Pancreas (tissue), 10 donors: ENCODE measurements at regions not wholly inside any gene's neighbourhood (a gene's known extent, or its start where the extent isn't known, plus 50 kb on each side); places are given as distances from the start of the nearest gene placed in this dataset.

Experiments used
- ATAC-seq, 4 donors: fragments of 200-7000 bp; cut with Tn5 transposase; one replicate each; pipeline versions ENCODE4 v1.8.0 to v1.9.1; 2020; ENCODE audit warnings: mild to moderate bottlenecking in 4 of 4, moderate library complexity in 4 of 4
- DNase-seq, 6 donors: peaks; one replicate each; pipeline ENCODE4 v3.0.0-alpha.2; 2020
- FAIRE-seq: peaks from 2 replicates; lab custom pipeline; 2012; peaks lifted over from hg19 to GRCh38; lab: Jason Lieb, UNC
- H3K27ac ChIP-seq, 4 donors: fragments of 200-600 bp; sonication (generic); 1 replicate in 3 of 4; 2 replicates in 1 of 4; pipeline versions ENCODE4 v1.5.0 to v1.8.0; 2020
- H3K27me3 ChIP-seq, 4 donors: fragments of 200-600 bp; one replicate each; pipeline ENCODE4 v1.8.0; 2021
- H3K36me3 ChIP-seq, 3 donors: fragments of 200-600 bp; sonication (generic) in 1 of 3; one replicate each; pipeline versions ENCODE4 v1.5.0 to v1.8.0; 2020 to 2021
- H3K4me1 ChIP-seq, 3 donors: fragments of 200-600 bp; one replicate each; pipeline ENCODE4 v1.8.0; 2021
- H3K4me3 ChIP-seq, 4 donors: fragments of 200-600 bp; sonication (generic) in 2 of 4; one replicate each; pipeline versions ENCODE4 v1.5.0 to v1.8.0; 2020 to 2021
- H3K9me3 ChIP-seq, 4 donors: fragments of 200-600 bp; one replicate each; pipeline ENCODE4 v1.8.0; 2021
- WGBS, 2 donors: extraction: QIAGEN DNeasy Blood & Tissue Kit; methylation state at CpG; one replicate each; pipeline ENCODE4 v1.1.7; 2013; 5-methylcytosine and 5-hydroxymethylcytosine counted together
- intact Hi-C, 3 donors: fragments of 100-400 bp; cut with DNase I; formaldehyde crosslinking; loops; one replicate each; pipeline versions ENCODE4 v1.11.1 to v1.14.2; 2022
- TF ChIP-seq, protein P1 (sequence below), 4 donors: fragments of 200-600 bp; sonication (generic) in 3 of 4; IDR thresholded peaks; one replicate each; pipeline versions ENCODE4 v1.5.0 to v1.8.0; 2021; ENCODE audit warnings: antibody characterized with exemption in 4 of 4
- donor health status: healthy with polysubstance abuse.
- donor health status: DM: no; HTN: no; CAD: no; lungs with moderate emphysema.
- donor health status: DM: no; HTN: no; CAD: no.
- donor health status: control.
- donor health status: control.
- donor health status: Bipolar disorder and iron deficiency.
- donor health status: DM: yes; HTN: yes; CAD: no.
- donor health status: DM: no; HTN: no; CAD: no.
- donor health status: DM: no; HTN: no; CAD: no.
- donor health status: DM: yes; HTN: yes; CAD: no.

GRCh38 chr17:27153005-27153404, 140.9 kb upstream of the WSB1 start:
- H3K27me3 ChIP-seq = no peaks in the 10 kb centered on the region
- H3K27ac ChIP-seq = no peak overlapping the region
- DNase-seq (no peak), ATAC-seq (no peak), FAIRE-seq (no peak)
- H3K9me3 ChIP-seq = no peaks in the 10 kb centered on the region
- H3K36me3 ChIP-seq = no peaks in the 10 kb centered on the region
- no peaks in the 10 kb centered on the region for H3K4me1 ChIP-seq
- 77 to 83% methylated on average over 4 of the region's 4 CpGs for WGBS, 2 donors
- intact Hi-C loops = no loop called here
- TF ChIP-seq, protein P1, sequence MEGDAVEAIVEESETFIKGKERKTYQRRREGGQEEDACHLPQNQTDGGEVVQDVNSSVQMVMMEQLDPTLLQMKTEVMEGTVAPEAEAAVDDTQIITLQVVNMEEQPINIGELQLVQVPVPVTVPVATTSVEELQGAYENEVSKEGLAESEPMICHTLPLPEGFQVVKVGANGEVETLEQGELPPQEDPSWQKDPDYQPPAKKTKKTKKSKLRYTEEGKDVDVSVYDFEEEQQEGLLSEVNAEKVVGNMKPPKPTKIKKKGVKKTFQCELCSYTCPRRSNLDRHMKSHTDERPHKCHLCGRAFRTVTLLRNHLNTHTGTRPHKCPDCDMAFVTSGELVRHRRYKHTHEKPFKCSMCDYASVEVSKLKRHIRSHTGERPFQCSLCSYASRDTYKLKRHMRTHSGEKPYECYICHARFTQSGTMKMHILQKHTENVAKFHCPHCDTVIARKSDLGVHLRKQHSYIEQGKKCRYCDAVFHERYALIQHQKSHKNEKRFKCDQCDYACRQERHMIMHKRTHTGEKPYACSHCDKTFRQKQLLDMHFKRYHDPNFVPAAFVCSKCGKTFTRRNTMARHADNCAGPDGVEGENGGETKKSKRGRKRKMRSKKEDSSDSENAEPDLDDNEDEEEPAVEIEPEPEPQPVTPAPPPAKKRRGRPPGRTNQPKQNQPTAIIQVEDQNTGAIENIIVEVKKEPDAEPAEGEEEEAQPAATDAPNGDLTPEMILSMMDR (IDR thresholded peaks at IDR 0.05) = no peak
- H3K4me3 ChIP-seq = no peak overlapping the region

DNA sequence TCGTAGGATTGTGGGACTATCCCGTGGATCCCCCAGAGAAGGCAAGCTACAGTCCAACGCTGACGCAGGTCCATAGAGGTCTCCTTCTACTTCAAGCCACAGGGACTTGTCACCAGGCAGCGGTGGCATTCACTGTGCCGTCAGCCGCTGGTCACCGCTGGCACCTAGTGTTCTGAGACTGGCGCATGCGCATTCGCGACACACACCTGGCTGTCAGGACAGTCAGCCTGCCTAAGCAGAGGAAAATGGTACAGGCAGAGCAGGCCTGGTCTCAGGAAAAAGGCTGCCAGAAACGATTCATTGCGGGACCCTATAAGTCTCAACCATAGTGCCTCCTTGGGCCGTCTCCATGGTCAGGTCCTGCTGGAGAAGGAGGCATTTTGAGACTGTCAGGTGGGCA, 138.0 kb upstream of the WSB1 start:
- no peaks in the 10 kb centered on the region for H3K9me3 ChIP-seq
- no peak for ATAC-seq
- 80 to 87% methylated on average over 15 of the region's 15 CpGs for WGBS, 2 donors
- intact Hi-C loops = no loop called here
- no peak overlapping the region for H3K4me3 ChIP-seq
- no peaks in the 10 kb centered on the region for H3K4me1 ChIP-seq
- FAIRE-seq = no peak
- H3K27me3 ChIP-seq = no peaks in the 10 kb centered on the region
- H3K27ac ChIP-seq = no peak overlapping the region
- DNase-seq = peak in 1 of 6 donors; percentile 35
- TF ChIP-seq, protein P1 (IDR thresholded peaks at IDR 0.05) = no peak
- H3K36me3 ChIP-seq = no peaks in the 10 kb centered on the region

DNA sequence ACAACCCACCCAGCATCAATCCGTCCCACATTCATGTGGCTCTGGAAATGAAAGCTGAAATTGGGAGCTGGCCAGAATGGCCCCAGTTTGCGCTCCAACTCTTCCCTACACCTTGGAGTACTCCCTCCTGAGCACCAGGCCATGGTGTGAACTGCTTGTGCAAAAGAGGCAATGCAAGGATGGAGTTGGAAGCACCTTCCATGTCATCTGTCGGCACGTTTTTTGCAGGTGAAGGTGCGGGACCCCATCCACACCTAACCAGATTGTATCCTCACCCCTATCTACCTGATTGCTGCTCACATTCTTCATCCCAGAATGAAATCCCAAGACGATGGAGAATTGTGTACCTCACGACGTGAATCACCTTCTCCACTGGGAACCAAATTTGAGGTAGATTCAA, 136.6 kb upstream of the WSB1 start:
- no peak for FAIRE-seq
- TF ChIP-seq, protein P1 (IDR thresholded peaks at IDR 0.05) = no peak
- intact Hi-C loops = no loop called here
- ATAC-seq = no peak
- Histone ChIP-seq H3K4me1 (no peaks in the 10 kb centered on the region), H3K36me3 (no peaks in the 10 kb centered on the region), H3K4me3 (no peak overlapping the region), H3K27me3 (no peaks in the 10 kb centered on the region), H3K27ac (no peak overlapping the region), H3K9me3 (no peaks in the 10 kb centered on the region)
- WGBS, 2 donors = 58 to 73% methylated on average over 8 of the region's 8 CpGs
- no peak for DNase-seq

DNA sequence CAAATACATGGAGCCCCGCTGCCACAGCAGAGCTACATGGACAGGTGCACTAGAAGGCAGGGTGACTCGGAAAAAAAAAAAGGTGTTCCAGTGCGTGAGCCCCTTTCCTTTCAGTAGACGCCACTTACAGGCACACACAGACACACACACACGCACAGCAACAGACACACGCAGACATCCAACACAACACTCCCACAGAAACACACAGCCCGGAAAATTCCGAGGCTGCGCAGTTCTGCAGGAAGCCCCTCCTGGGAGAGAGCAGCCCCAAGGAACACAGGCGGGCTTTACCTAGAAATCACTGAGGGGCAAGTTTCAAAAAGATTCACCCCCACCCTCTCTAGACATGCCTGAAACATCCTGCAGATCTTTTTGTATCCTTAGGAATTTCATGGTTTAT, 136.0 kb upstream of the WSB1 start:
- no peak for ATAC-seq
- intact Hi-C loops = no loop called here
- no peak overlapping the region for H3K27ac ChIP-seq
- H3K36me3 ChIP-seq = no peaks in the 10 kb centered on the region
- H3K4me3 ChIP-seq = no peak overlapping the region
- WGBS, 2 donors = 73 to 90% methylated on average over 10 of the region's 10 CpGs
- no peaks in the 10 kb centered on the region for H3K9me3 ChIP-seq
- no peak for FAIRE-seq
- H3K27me3 ChIP-seq = no peaks in the 10 kb centered on the region
- H3K4me1 ChIP-seq = no peaks in the 10 kb centered on the region
- peak in 1 of 6 donors; percentile 12 for DNase-seq
- TF ChIP-seq, protein P1 (IDR thresholded peaks at IDR 0.05) = no peak

DNA sequence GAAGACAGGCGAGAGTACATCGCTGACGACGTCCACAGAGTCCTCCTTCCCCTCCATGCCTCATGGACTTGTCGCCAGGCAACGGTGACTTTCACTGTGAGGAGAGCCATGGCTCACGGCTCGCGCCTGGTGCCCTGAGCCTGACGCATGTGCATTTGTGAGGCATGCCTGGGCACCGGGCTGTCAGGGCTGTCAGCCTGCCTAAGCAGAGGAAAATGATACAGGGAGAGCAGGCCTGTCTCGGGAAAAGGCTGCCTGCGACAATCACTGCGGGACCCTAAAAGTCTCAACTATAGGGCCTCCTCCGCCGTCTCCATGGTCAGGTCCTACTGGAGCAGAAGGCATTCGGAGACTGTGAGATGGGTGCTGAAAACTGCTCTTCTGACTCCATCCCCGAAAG, 135.5 kb upstream of the WSB1 start:
- H3K27me3 ChIP-seq = no peaks in the 10 kb centered on the region
- H3K9me3 ChIP-seq = no peaks in the 10 kb centered on the region
- no peak overlapping the region for H3K4me3 ChIP-seq
- no peaks in the 10 kb centered on the region for H3K4me1 ChIP-seq
- ATAC-seq (no peak), FAIRE-seq (no peak), DNase-seq (peak in 1 of 6 donors; percentile 22)
- intact Hi-C loops = no loop called here
- H3K36me3 ChIP-seq = no peaks in the 10 kb centered on the region
- no peak overlapping the region for H3K27ac ChIP-seq
- TF ChIP-seq, protein P1 (IDR thresholded peaks at IDR 0.05) = no peak
- WGBS, 2 donors = 79 to 86% methylated on average over 18 of the region's 18 CpGs
